Endodermal cell (in vitro differentiated cells): ENCODE measurements at regions not wholly inside any gene's neighbourhood (a gene's known extent, or its start where the extent isn't known, plus 50 kb on each side); places are given as distances from the start of the nearest gene placed in this dataset.

Experiments used
- DNase-seq: peaks from one replicate; pipeline ENCODE4 v3.0.0-alpha.2; 2017
- H3K27ac ChIP-seq: 2 replicates; pipeline ENCODE4 v1.5.1; 2013; ENCODE audit warnings: mild to moderate bottlenecking, low read depth, low read length, moderate library complexity
- H3K27me3 ChIP-seq: 2 replicates; pipeline ENCODE4 v1.6.1; 2013; ENCODE audit warnings: mild to moderate bottlenecking, low read length, moderate library complexity; ENCODE audit not compliant: insufficient read depth, control insufficient read depth, poor library complexity, severe bottlenecking
- H3K36me3 ChIP-seq: 2 replicates; pipeline ENCODE4 v1.7.0; 2013; ENCODE audit warnings: mild to moderate bottlenecking, low read length, moderate library complexity; ENCODE audit not compliant: control insufficient read depth, insufficient read depth
- H3K4me1 ChIP-seq: one replicate; pipeline ENCODE4 v1.7.0; 2013; ENCODE audit warnings: low read length; ENCODE audit not compliant: control insufficient read depth, insufficient read depth
- H3K4me3 ChIP-seq: 2 replicates; pipeline ENCODE4 v1.5.1; 2013; ENCODE audit warnings: mild to moderate bottlenecking, low read length, moderate library complexity
- H3K9ac ChIP-seq: 2 replicates; pipeline ENCODE4 v1.6.1; 2013; ENCODE audit warnings: mild to moderate bottlenecking, low read length, moderate library complexity; ENCODE audit not compliant: poor library complexity, severe bottlenecking; ENCODE audit errors: extremely low read depth
- H3K9me3 ChIP-seq: 2 replicates; pipeline ENCODE4 v1.6.1; 2013; ENCODE audit warnings: mild to moderate bottlenecking, low read length, moderate library complexity; ENCODE audit not compliant: control insufficient read depth
- H3K27ac Mint-ChIP-seq: 2 replicates; pipeline ENCODE4 v1.8.0; 2020; ENCODE audit warnings: mixed read lengths
- H3K27me3 Mint-ChIP-seq: 2 replicates; pipeline ENCODE4 v1.8.0; 2021; ENCODE audit warnings: mild to moderate bottlenecking, mixed read lengths; ENCODE audit not compliant: insufficient read depth
- H3K36me3 Mint-ChIP-seq: 2 replicates; pipeline ENCODE4 v1.8.0; 2020; ENCODE audit warnings: low read depth, mixed read lengths
- H3K4me1 Mint-ChIP-seq: 2 replicates; pipeline ENCODE4 v1.8.0; 2020; ENCODE audit warnings: mixed read lengths
- H3K4me3 Mint-ChIP-seq: 2 replicates; pipeline ENCODE4 v1.8.0; 2020; ENCODE audit warnings: mild to moderate bottlenecking, moderate library complexity, mixed read lengths
- H3K9me3 Mint-ChIP-seq: 2 replicates; pipeline ENCODE4 v1.8.0; 2020; ENCODE audit warnings: mild to moderate bottlenecking, mixed read lengths
- CTCF ChIP-seq: fragments of 200-600 bp; sonication (generic); conservative IDR thresholded peaks from 2 replicates; pipeline ENCODE4 v1.5.0; 2021; ENCODE audit warnings: antibody characterized with exemption, mild to moderate bottlenecking
- WGBS, 2 experiments: methylation state at CpG; one replicate each; pipeline versions ENCODE4 v1.1.5 to v1.1.7; 2013; ENCODE audit warnings: missing lambda C conversion rate in 2 of 2, mixed read lengths in 1 of 2; ENCODE audit not compliant: insufficient coverage in 1 of 2, insufficient read length in 1 of 2; 5-methylcytosine and 5-hydroxymethylcytosine counted together

- H3K27ac Mint-ChIP-seq, result no peak overlapping the region
Measured at GRCh38 chr4:174091130-174091529, 192.3 kb downstream of the FBXO8 start.

GRCh38 chr4:174089711-174090110 is 193.8 kb downstream of the FBXO8 start:
- H3K27ac ChIP-seq, result no peak overlapping the region
- no peaks in the 10 kb centered on the region for H3K4me1 Mint-ChIP-seq
- no peak overlapping the region for H3K27ac Mint-ChIP-seq
- no peak overlapping the region for H3K9ac ChIP-seq
- H3K9me3 Mint-ChIP-seq, result peaks cover 2% of the 10 kb centered on the region
- no peaks in the 10 kb centered on the region for H3K9me3 ChIP-seq
- no peaks in the 10 kb centered on the region for H3K4me1 ChIP-seq
- 63 to 66% methylated on average over 3 to 4 of the region's 4 CpGs for WGBS, 2 experiments
- H3K36me3 ChIP-seq, result no peaks in the 10 kb centered on the region
- no peak for TF ChIP-seq CTCF
- no peak overlapping the region for H3K4me3 Mint-ChIP-seq
- no peaks in the 10 kb centered on the region for H3K27me3 ChIP-seq
- no peaks in the 10 kb centered on the region for H3K36me3 Mint-ChIP-seq
- H3K27me3 Mint-ChIP-seq, result no peaks in the 10 kb centered on the region
- no peak overlapping the region for H3K4me3 ChIP-seq
- no peak for DNase-seq

More at GRCh38 chr4:174091130-174091529, 192.3 kb downstream of the FBXO8 start:
- 88 to 100% methylated on average over 1 to 2 of the region's 2 CpGs for WGBS, 2 experiments
- no peaks in the 10 kb centered on the region for H3K36me3 ChIP-seq
- no peak overlapping the region for H3K27ac ChIP-seq
- no peaks in the 10 kb centered on the region for H3K4me1 ChIP-seq
- Mint-ChIP-seq H3K4me1 (no peaks in the 10 kb centered on the region), H3K9me3 (peaks cover 2% of the 10 kb centered on the region), H3K36me3 (no peaks in the 10 kb centered on the region), H3K4me3 (no peak overlapping the region), H3K27me3 (no peaks in the 10 kb centered on the region)
- H3K9me3 ChIP-seq, result no peaks in the 10 kb centered on the region
- no peak for DNase-seq
- no peak for TF ChIP-seq CTCF
- no peaks in the 10 kb centered on the region for H3K27me3 ChIP-seq
- no peak overlapping the region for H3K9ac ChIP-seq
- no peak overlapping the region for H3K4me3 ChIP-seq

- H3K4me3 Mint-ChIP-seq, result no peak overlapping the region
- no peak for DNase-seq
- 88 to 100% methylated on average over 2 to 3 of the region's 3 CpGs for WGBS, 2 experiments
- TF ChIP-seq CTCF, result no peak
- Histone ChIP-seq H3K4me1 (no peaks in the 10 kb centered on the region), H3K36me3 (no peaks in the 10 kb centered on the region), H3K9ac (no peak overlapping the region), H3K27ac (no peak overlapping the region), H3K9me3 (no peaks in the 10 kb centered on the region), H3K27me3 (no peaks in the 10 kb centered on the region), H3K4me3 (no peak overlapping the region)
- H3K27ac Mint-ChIP-seq, result no peak overlapping the region
- no peaks in the 10 kb centered on the region for H3K36me3 Mint-ChIP-seq
- H3K27me3 Mint-ChIP-seq, result no peaks in the 10 kb centered on the region
- H3K4me1 Mint-ChIP-seq, result no peaks in the 10 kb centered on the region
- H3K9me3 Mint-ChIP-seq, result peaks cover 2% of the 10 kb centered on the region
Measured at GRCh38 chr4:174088795-174089194, 194.7 kb downstream of the FBXO8 start.
